Prostate gland (tissue), 2 donors: ENCODE measurements at regions not wholly inside any gene's neighbourhood (a gene's known extent, or its start where the extent isn't known, plus 50 kb on each side); places are given as distances from the start of the nearest gene placed in this dataset.
"Not testable (repeated sequence)": the region's sequence is repeated elsewhere in the genome, so short reads cannot be mapped to it uniquely, and the experiment has no call there.

Source experiments
- DNase-seq: peaks from one replicate; pipeline ENCODE4 v3.0.0-alpha.2; 2019; ENCODE audit warnings: low spot score
- H3K27ac ChIP-seq, 2 donors: fragments of 200-600 bp; sonication (generic); 2 replicates each; pipeline ENCODE4 v1.5.1; 2017 to 2019
- H3K27me3 ChIP-seq: fragments of 200-600 bp; sonication (generic); replicated peaks from 2 replicates; pipeline ENCODE4 v1.5.1; 2019; ENCODE audit not compliant: insufficient read depth
- H3K36me3 ChIP-seq, 2 donors: fragments of 200-600 bp; sonication (generic); 1 replicate in 1 of 2; 2 replicates in 1 of 2; pipeline versions ENCODE4 v1.5.1 to v1.8.1; 2017 to 2019
- H3K4me1 ChIP-seq: fragments of 200-600 bp; sonication (generic); replicated peaks from 2 replicates; pipeline ENCODE4 v1.5.1; 2019
- H3K4me3 ChIP-seq, 2 donors: fragments of 200-600 bp; sonication (generic); 2 replicates each; pipeline ENCODE4 v1.5.1; 2017 to 2019
- H3K9me3 ChIP-seq: fragments of 200-600 bp; sonication (generic); 2 replicates; pipeline ENCODE4 v1.5.1; 2017
- CTCF ChIP-seq, 4 experiments: fragments of 200-600 bp in 2 of 4; fragments of 450-650 bp in 2 of 4; sonication (generic) in 2 of 4; IDR thresholded peaks; 1 replicate in 3 of 4; 2 replicates in 1 of 4; pipeline ENCODE4 v1.5.1; 2016 to 2019; ENCODE audit warnings: antibody characterized with exemption in 4 of 4, mild to moderate bottlenecking in 2 of 4, moderate library complexity in 2 of 4
- POLR2A ChIP-seq: fragments of 450-650 bp; IDR thresholded peaks from one replicate; pipeline ENCODE4 v1.6.1; 2016; ENCODE audit warnings: antibody characterized with exemption, mild to moderate bottlenecking
- POLR2AphosphoS5 ChIP-seq: sonication (generic); formaldehyde crosslinking; IDR thresholded peaks from one replicate; pipeline ENCODE4 v1.6.1; 2017; ENCODE audit warnings: antibody characterized with exemption
- WGBS: methylation state at CpG from one replicate; pipeline ENCODE4 v1.1.5; 2018; 5-methylcytosine and 5-hydroxymethylcytosine counted together
- intact Hi-C: fragments of 100-400 bp; cut with DNase I; formaldehyde crosslinking; loops from one replicate; pipeline ENCODE4 v1.14.2; 2022

- no peaks in the 10 kb centered on the region for H3K9me3 ChIP-seq
- no peaks in the 10 kb centered on the region for H3K4me1 ChIP-seq
- no peaks in the 10 kb centered on the region for H3K36me3 ChIP-seq
- no peak overlapping the region for H3K4me3 ChIP-seq
- intact Hi-C loops, result no loop called here
- H3K27me3 ChIP-seq, result no peaks in the 10 kb centered on the region
- WGBS, result 91% methylated on average over 2 of the region's 2 CpGs
- H3K27ac ChIP-seq, result no peak overlapping the region
- DNase-seq, result no peak
- no peak for TF ChIP-seq CTCF (IDR thresholded peaks at IDR 0.05)
- no peak for TF ChIP-seq POLR2A
- no peak for TF ChIP-seq POLR2AphosphoS5
Measured at GRCh38 chr5:115452536-115453235, 91.9 kb downstream of the FEM1C start.

- WGBS, result 95% methylated on average over 2 of the region's 2 CpGs
Measured at GRCh38 chr5:115452083-115452482, 92.5 kb downstream of the FEM1C start.

GRCh38 chr5:115450741-115451140 lies 93.8 kb downstream of the FEM1C start:
- no peaks in the 10 kb centered on the region for H3K27me3 ChIP-seq
- no peaks in the 10 kb centered on the region for H3K4me1 ChIP-seq
- intact Hi-C loops, result no loop called here
- 68% methylated on average over 1 of the region's 1 CpG for WGBS
- DNase-seq, result no peak
- H3K27ac ChIP-seq, result no peak overlapping the region
- no peak overlapping the region for H3K4me3 ChIP-seq
- no peaks in the 10 kb centered on the region for H3K9me3 ChIP-seq
- no peak for TF ChIP-seq CTCF (IDR thresholded peaks at IDR 0.05)
- TF ChIP-seq POLR2A, result no peak
- no peaks in the 10 kb centered on the region for H3K36me3 ChIP-seq

More at GRCh38 chr5:115452083-115452482, 92.5 kb downstream of the FEM1C start:
- DNase-seq, result no peak
- Histone ChIP-seq H3K27me3 (no peaks in the 10 kb centered on the region), H3K36me3 (no peaks in the 10 kb centered on the region), H3K9me3 (no peaks in the 10 kb centered on the region), H3K27ac (no peak overlapping the region), H3K4me3 (no peak overlapping the region), H3K4me1 (no peaks in the 10 kb centered on the region)
- intact Hi-C loops, result no loop called here
- no peak for TF ChIP-seq POLR2A
- no peak for TF ChIP-seq CTCF (IDR thresholded peaks at IDR 0.05)
- no peak for TF ChIP-seq POLR2AphosphoS5

GRCh38 chr5:115448630-115449029 lies 95.9 kb downstream of the FEM1C start:
- H3K36me3 ChIP-seq, H3K9me3 ChIP-seq, DNase-seq, H3K4me1 ChIP-seq, H3K4me3 ChIP-seq, H3K27me3 ChIP-seq, intact Hi-C loops, H3K27ac ChIP-seq: not testable (repeated sequence)
- WGBS, result 80% methylated on average over 7 of the region's 7 CpGs

- Histone ChIP-seq H3K36me3 (no peaks in the 10 kb centered on the region), H3K9me3 (no peaks in the 10 kb centered on the region), H3K27me3 (no peaks in the 10 kb centered on the region), H3K27ac (no peak overlapping the region), H3K4me3 (no peak overlapping the region), H3K4me1 (no peaks in the 10 kb centered on the region)
- TF ChIP-seq POLR2AphosphoS5, result no peak
- WGBS, result 97% methylated on average over 2 of the region's 2 CpGs
- no peak for DNase-seq
- intact Hi-C loops, result no loop called here
Measured at GRCh38 chr5:115440782-115441451, 103.7 kb downstream of the FEM1C start.

GRCh38 chr5:115439639-115440038 lies 104.9 kb downstream of the FEM1C start:
- no peaks in the 10 kb centered on the region for H3K9me3 ChIP-seq
- DNase-seq, result no peak
- WGBS, result 85% methylated on average over 2 of the region's 2 CpGs

More at GRCh38 chr5:115439639-115440038, 104.9 kb downstream of the FEM1C start:
- Histone ChIP-seq H3K27ac (no peak overlapping the region), H3K27me3 (no peaks in the 10 kb centered on the region), H3K4me3 (no peak overlapping the region), H3K4me1 (no peaks in the 10 kb centered on the region), H3K36me3 (no peaks in the 10 kb centered on the region)
- intact Hi-C loops, result no loop called here
- TF ChIP-seq CTCF (IDR thresholded peaks at IDR 0.05) (no peak), POLR2AphosphoS5 (no peak), POLR2A (no peak)
